HG03135 (cell line): ENCODE measurements at regions not wholly inside any gene's neighbourhood (a gene's known extent, or its start where the extent isn't known, plus 50 kb on each side); places are given as distances from the start of the nearest gene placed in this dataset.
"Not testable (repeated sequence)": the region's sequence is repeated elsewhere in the genome, so short reads cannot be mapped to it uniquely, and the experiment has no call there.

Source experiments
- ATAC-seq: cut with Tn5 transposase; IDR thresholded peaks from one replicate; pipeline ENCODE4 v1.9.1; 2021; ENCODE audit warnings: mild to moderate bottlenecking, moderate library complexity; ENCODE audit not compliant: unreplicated experiment

- no peak for ATAC-seq
Observed at GRCh38 chr4:186954509-186954908, 230.9 kb upstream of the FAT1 start.

DNA sequence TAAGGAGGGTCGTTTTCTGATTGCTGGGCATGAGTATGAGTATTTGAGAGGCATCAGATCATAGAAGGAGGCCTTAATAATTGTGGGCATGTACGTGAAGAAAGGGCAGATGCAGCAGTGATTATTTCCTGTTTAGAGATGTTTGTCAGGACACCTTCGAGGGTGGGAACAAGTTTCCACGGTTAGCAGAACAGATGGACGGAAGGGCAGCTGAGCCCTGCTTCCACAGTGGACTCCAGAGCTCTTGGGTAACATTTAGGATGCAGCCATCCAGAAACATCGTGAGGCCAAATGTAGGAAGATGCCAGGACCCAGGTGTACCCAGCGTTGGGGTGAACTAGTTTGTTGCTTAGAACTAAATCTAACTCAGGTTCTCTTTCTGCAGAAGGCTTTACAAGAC, 231.3 kb upstream of the FAT1 start:
- ATAC-seq = no peak

GRCh38 chr4:186957952-186958555, 234.4 kb upstream of the FAT1 start:
- ATAC-seq = no peak

GRCh38 chr4:186958726-186959350, 235.2 kb upstream of the FAT1 start:
- ATAC-seq = no peak

DNA sequence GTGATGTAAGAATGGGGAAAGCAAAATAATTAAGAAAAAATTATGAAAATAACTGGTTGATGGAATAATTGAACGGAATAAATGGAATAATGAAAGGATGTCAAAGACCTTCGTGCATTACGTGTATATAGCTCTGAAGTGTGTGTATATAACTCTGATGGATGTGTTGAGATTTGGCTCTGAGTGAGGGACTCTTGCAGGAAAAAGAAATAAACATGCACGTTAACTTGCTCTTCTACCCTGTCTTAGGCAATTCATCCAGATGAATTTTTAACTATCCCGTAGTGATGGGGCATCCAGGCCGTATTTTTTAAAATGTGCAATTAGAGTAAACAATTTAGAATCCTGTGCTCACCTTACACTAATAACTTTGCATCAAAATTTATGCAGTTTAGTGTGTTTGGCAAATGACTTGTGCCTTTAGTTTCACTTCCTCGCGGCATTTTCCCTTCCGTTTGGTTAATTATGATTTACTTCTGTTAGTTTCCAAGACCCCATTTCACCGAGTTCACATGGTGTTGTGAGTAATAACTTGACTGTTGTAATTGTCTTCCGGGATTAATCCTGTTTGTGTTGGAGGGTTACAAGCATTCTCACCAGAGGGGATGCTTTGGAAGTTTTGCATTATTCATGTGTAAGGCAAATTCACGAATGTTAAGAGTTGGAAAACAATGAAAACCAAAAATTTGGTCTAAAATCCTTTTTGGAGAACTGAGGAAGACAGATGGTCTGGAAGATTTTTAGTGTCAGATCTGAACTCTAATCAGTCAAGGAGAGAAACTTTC, 256.5 kb upstream of the FAT1 start:
- no peak for ATAC-seq

- no peak for ATAC-seq
Observed at GRCh38 chr4:186981161-186981560, 257.5 kb upstream of the FAT1 start.

DNA sequence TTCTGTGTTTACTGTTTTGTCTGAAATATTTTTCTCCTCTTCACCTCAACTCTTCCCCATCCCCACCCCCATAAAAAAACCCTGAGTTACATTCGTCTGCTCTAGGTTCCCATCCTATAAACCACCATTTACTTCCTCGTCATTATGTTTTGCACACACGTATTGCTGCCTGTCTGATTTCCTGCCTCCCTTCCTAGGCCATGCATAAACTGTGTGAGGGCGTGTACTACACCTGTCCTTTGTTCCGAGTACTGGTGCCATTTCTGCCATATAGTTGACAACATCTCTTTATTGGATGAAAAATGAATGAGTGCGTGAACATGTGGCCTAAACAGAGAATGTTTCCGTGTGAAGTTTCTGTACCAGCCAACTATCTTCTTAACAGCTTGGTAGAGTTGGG, 258.5 kb upstream of the FAT1 start:
- ATAC-seq = no peak

- ATAC-seq = no peak
Observed at GRCh38 chr4:186984105-186984644, 260.5 kb upstream of the FAT1 start.

GRCh38 chr4:186999686-187000085, 276.0 kb upstream of the FAT1 start:
- no peak for ATAC-seq

GRCh38 chr4:187000281-187000680, 276.6 kb upstream of the FAT1 start:
- ATAC-seq = no peak

DNA sequence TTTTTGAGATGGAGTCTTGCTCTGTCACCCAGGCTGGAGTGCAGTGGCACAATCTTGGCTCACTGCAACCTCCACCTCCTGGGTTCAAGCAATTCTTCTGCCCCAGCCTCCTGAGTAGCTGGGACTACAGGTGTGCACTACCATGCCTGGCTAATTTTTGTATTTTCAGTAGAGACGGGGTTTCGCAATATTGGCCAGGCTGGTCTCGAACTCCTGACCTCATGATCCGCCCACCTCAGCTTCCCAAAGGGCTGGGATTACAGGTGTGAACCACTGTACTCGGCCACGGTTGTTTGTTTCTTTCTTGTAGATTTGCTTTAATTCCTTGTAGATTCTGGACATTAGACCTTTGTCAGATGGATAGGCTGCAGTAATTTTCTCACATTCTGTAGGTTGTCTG, 278.5 kb upstream of the FAT1 start:
- ATAC-seq = not testable (repeated sequence)

- no peak for ATAC-seq
Observed at GRCh38 chr4:187004628-187005027, 281.0 kb upstream of the FAT1 start.

- ATAC-seq = no peak
Observed at GRCh38 chr4:187006189-187006618, 282.5 kb upstream of the FAT1 start.

DNA sequence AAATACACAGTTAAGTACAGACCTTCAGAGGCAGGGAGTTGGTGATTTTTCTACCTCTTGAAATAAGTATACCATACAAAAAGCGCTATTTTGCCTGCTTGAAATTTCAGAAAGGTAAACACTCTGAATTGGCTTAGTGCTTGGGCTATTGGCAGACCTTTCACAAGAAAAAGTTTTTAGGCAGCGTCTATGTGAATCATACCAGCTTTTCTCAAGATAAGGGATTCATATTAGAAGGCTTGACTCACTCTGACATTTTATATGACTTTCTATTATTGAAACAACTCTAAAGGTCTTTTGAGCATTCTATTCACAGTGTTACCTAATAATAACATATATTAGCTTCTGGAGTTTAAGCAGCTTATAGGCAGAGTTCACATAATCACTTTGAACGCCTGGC, 286.4 kb upstream of the FAT1 start:
- ATAC-seq = no peak

GRCh38 chr4:187016101-187016500, 292.4 kb upstream of the FAT1 start:
- ATAC-seq = no peak

GRCh38 chr4:187017147-187017546, 293.5 kb upstream of the FAT1 start:
- no peak for ATAC-seq

DNA sequence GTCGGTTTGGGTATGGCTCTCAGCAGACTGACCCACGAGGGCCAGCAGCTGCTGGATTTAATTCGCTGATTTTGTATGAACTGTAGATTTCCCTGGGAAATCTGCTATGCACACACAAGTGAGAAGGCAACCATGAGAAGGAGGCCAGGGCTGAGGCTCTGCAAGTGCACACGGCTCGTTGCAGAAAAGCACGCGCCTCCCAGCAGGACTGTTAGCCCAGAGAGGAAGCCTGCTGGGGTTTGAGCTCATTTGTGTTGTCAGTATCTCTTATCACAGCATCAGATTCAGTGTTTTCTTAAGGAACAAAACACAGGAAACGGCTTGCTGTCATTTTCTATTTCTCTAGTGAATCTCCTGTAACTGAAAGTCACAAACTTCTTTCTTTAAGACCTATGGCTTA, 296.2 kb upstream of the FAT1 start:
- no peak for ATAC-seq

DNA sequence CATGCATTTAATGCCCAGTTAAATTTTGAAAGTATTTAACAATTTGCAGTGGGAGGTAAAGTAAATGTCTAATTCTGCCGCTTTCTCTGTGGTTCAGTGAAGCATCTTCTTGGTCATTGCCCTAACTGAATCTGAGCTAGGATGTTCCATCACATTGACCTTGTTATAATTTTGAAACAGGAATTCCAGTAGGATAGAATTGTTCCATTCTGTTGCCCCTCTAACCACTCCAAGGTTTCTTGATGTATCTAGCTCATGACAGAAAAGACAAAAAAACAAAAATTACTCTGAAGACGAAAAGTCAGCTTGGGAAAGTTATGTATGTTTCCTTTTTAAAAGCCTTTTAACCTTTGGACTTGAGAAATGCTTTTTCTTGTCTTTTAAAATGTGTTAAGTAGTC, 297.0 kb upstream of the FAT1 start:
- ATAC-seq = no peak

- no peak for ATAC-seq
Observed at GRCh38 chr4:187021436-187022205, 298.0 kb upstream of the FAT1 start.

DNA sequence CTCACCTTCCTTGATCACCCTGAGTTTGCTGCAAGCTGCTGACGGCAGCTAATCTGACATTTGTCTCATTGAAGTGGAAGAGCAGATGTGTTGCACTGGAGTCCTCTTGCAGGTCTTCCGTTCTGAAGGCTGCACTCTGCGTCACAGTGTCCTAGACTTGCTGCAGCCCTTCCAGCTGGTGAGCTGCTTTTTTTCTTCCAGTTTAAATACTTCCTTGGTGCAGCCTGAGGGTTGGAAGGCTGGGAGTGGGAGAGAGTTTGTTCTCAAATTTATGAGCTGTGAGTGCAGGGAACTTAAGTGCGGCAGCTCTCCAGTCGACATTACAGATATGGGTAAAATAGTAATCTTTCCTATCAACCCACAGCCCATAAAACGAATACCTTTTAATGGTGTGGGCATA, 303.6 kb upstream of the FAT1 start:
- no peak for ATAC-seq

DNA sequence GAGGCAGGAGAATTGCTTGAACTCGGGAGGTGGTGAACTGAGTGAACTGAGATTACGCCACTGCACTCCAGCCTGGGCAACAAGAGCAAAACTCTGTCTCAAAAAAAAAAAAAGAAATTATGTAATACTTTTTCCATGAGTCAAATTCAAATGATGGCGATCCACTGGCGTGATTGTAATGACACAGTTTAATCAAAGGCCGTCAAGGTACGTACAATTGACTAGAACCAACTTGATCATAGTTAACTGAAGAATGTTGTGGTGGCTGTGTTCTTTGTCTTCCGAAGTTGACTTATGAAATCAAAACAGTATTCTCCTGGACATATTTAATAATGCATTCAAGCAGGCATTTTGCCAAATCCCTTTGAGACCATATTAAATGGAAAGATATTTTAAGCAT, 318.6 kb upstream of the FAT1 start:
- no peak for ATAC-seq
